NCI-H526 (cell line): ENCODE measurements at regions not wholly inside any gene's neighbourhood (a gene's known extent, or its start where the extent isn't known, plus 50 kb on each side); places are given as distances from the start of the nearest gene placed in this dataset.
A peak's percentile ranks its signal among the peaks of the same experiment; 100 is the strongest.

ENCODE experiments used
- DNase-seq, 2 experiments: peaks; one replicate each; lab custom pipeline; 2025; lab: John Stamatoyannopoulos, UW

- peak; percentile 30 to 33 for DNase-seq
Observed at GRCh38 chr20:22466447-22467171, 117.8 kb downstream of the FOXA2 start.

- DNase-seq, result no peak
Observed at GRCh38 chr20:22465622-22466446, 118.5 kb downstream of the FOXA2 start.

GRCh38 chr20:22464312-22465003 is 119.9 kb downstream of the FOXA2 start:
- DNase-seq, result no peak

GRCh38 chr20:22462975-22463914 is 121.1 kb downstream of the FOXA2 start:
- DNase-seq, result peak; percentile 9 to 49

GRCh38 chr20:22460803-22461202 is 123.6 kb downstream of the FOXA2 start:
- no peak for DNase-seq

GRCh38 chr20:22460231-22460630 is 124.1 kb downstream of the FOXA2 start:
- no peak for DNase-seq

- DNase-seq, result no peak
Observed at GRCh38 chr20:22459754-22460153, 124.6 kb downstream of the FOXA2 start.

GRCh38 chr20:22456109-22456508 is 128.3 kb downstream of the FOXA2 start:
- DNase-seq, result no peak

- DNase-seq, result no peak
Observed at GRCh38 chr20:22455259-22455658, 129.1 kb downstream of the FOXA2 start.

GRCh38 chr20:22453244-22454080 is 130.9 kb downstream of the FOXA2 start:
- DNase-seq, result peak; percentile 25 to 68

- DNase-seq, result no peak
Observed at GRCh38 chr20:22452442-22453011, 131.8 kb downstream of the FOXA2 start.

- DNase-seq, result no peak
Observed at GRCh38 chr20:22450537-22450936, 133.8 kb downstream of the FOXA2 start.

GRCh38 chr20:22449188-22449973 is 135.0 kb downstream of the FOXA2 start:
- peak in 1 of 2 experiments; percentile 63 for DNase-seq

- DNase-seq, result no peak
Observed at GRCh38 chr20:22447447-22447778, 137.0 kb downstream of the FOXA2 start.

- no peak for DNase-seq
Observed at GRCh38 chr20:22446613-22447446, 137.5 kb downstream of the FOXA2 start.

GRCh38 chr20:22442318-22442717 is 142.1 kb downstream of the FOXA2 start:
- DNase-seq, result no peak

GRCh38 chr20:22438926-22439325 is 145.4 kb downstream of the FOXA2 start:
- peak; percentile 32 to 55 for DNase-seq

GRCh38 chr20:22438346-22438745 is 146.0 kb downstream of the FOXA2 start:
- DNase-seq, result no peak

GRCh38 chr20:22437354-22437753 is 147.0 kb downstream of the FOXA2 start:
- DNase-seq, result no peak
